GM23338 (cell line): ENCODE measurements at regions not wholly inside any gene's neighbourhood (a gene's known extent, or its start where the extent isn't known, plus 50 kb on each side); places are given as distances from the start of the nearest gene placed in this dataset.

ENCODE experiments used
- ATAC-seq: fragments of 200-7000 bp; cut with Tn5 transposase; 3 replicates; pipeline ENCODE4 v1.9.1; 2020
- DNase-seq: peaks from one replicate; pipeline ENCODE4 v3.0.0-alpha.2; 2015; ENCODE audit warnings: low spot score
- H2AFZ ChIP-seq: fragments of 200-600 bp; sonication (generic); 2 replicates; pipeline ENCODE4 v1.8.0; 2016; ENCODE audit warnings: antibody characterized with exemption, mild to moderate bottlenecking, moderate library complexity
- H3F3A ChIP-seq: fragments of 200-600 bp; sonication (generic); replicated peaks from 2 replicates; pipeline ENCODE4 v1.8.0; 2017; ENCODE audit warnings: antibody characterized with exemption, mixed run types, low read depth
- H3K27ac ChIP-seq: fragments of 200-600 bp; sonication (generic); 2 replicates; pipeline ENCODE4 v1.6.1; 2016; ENCODE audit warnings: low read depth
- H3K27me3 ChIP-seq: fragments of 200-600 bp; sonication (generic); 2 replicates; pipeline ENCODE4 v1.8.0; 2016; ENCODE audit warnings: mild to moderate bottlenecking, mixed run types, moderate library complexity; ENCODE audit not compliant: insufficient read depth
- H3K36me3 ChIP-seq: fragments of 200-600 bp; sonication (generic); 2 replicates; pipeline ENCODE4 v1.8.0; 2016; ENCODE audit warnings: mild to moderate bottlenecking; ENCODE audit not compliant: insufficient read depth
- H3K4me1 ChIP-seq: fragments of 200-600 bp; sonication (generic); 2 replicates; pipeline ENCODE4 v1.8.0; 2016; ENCODE audit warnings: mild to moderate bottlenecking, moderate library complexity; ENCODE audit not compliant: insufficient read depth
- H3K4me2 ChIP-seq: fragments of 200-600 bp; sonication (generic); 2 replicates; pipeline ENCODE4 v1.7.1; 2017; ENCODE audit warnings: mixed run types
- H3K4me3 ChIP-seq: fragments of 200-600 bp; sonication (generic); 2 replicates; pipeline ENCODE4 v1.6.1; 2016; ENCODE audit warnings: mixed run types
- H3K79me2 ChIP-seq: fragments of 200-600 bp; sonication (generic); replicated peaks from 2 replicates; pipeline ENCODE4 v1.8.0; 2017; ENCODE audit warnings: mild to moderate bottlenecking; ENCODE audit not compliant: insufficient read depth
- H3K9me2 ChIP-seq: fragments of 200-600 bp; sonication (generic); 2 replicates; pipeline ENCODE4 v1.8.0; 2017; ENCODE audit not compliant: insufficient read depth
- H4K20me1 ChIP-seq: fragments of 200-600 bp; sonication (generic); replicated peaks from 2 replicates; pipeline ENCODE4 v1.8.0; 2017; ENCODE audit warnings: mild to moderate bottlenecking; ENCODE audit not compliant: insufficient read depth
- H3K27ac Mint-ChIP-seq: 2 replicates; pipeline ENCODE4 v1.8.0; 2020; ENCODE audit warnings: inconsistent platforms, mild to moderate bottlenecking, moderate library complexity, mixed read lengths
- H3K27me3 Mint-ChIP-seq: 3 replicates; pipeline ENCODE4 v1.8.0; 2022; ENCODE audit warnings: low read depth, mild to moderate bottlenecking, moderate library complexity, mixed read lengths, inconsistent platforms; ENCODE audit not compliant: insufficient read depth, poor library complexity
- H3K36me3 Mint-ChIP-seq: 3 replicates; pipeline ENCODE4 v1.8.0; 2021; ENCODE audit warnings: low read depth, mild to moderate bottlenecking, inconsistent platforms, moderate library complexity, mixed read lengths
- H3K4me1 Mint-ChIP-seq: 3 replicates; pipeline ENCODE4 v1.8.0; 2020; ENCODE audit warnings: mild to moderate bottlenecking, inconsistent platforms, mixed read lengths
- H3K4me3 Mint-ChIP-seq: 3 replicates; pipeline ENCODE4 v1.8.0; 2021; ENCODE audit warnings: moderate library complexity, mild to moderate bottlenecking, inconsistent platforms, mixed read lengths
- H3K9me3 Mint-ChIP-seq: 3 replicates; pipeline ENCODE4 v1.8.0; 2020; ENCODE audit warnings: moderate library complexity, mild to moderate bottlenecking, inconsistent platforms, mixed read lengths
- CREB1 ChIP-seq: fragments of 250-450 bp; sonication (Bioruptor Pico); IDR thresholded peaks from 2 replicates; pipeline ENCODE4 v1.5.0; 2020; ENCODE audit warnings: low read depth, mild to moderate bottlenecking, moderate library complexity
- EZH2phosphoT487 ChIP-seq: fragments of 200-600 bp; sonication (generic); IDR thresholded peaks from one replicate; pipeline ENCODE4 v1.8.1; 2018; ENCODE audit warnings: antibody characterized with exemption; ENCODE audit not compliant: unreplicated experiment
- JUNB ChIP-seq: IDR thresholded peaks from one replicate; pipeline ENCODE4 v1.6.1; 2016; ENCODE audit warnings: antibody characterized with exemption; ENCODE audit not compliant: unreplicated experiment
- ZNF114 ChIP-seq: fragments of 250-450 bp; sonication (Bioruptor Pico); IDR thresholded peaks from 2 replicates; pipeline ENCODE4 v1.5.0; 2020; ENCODE audit warnings: mild to moderate bottlenecking, moderate library complexity
- TF ChIP-seq, protein P1 (sequence below): IDR thresholded peaks from 2 replicates; pipeline ENCODE4 v1.6.1; 2016; ENCODE audit warnings: antibody characterized with exemption
- TF ChIP-seq, protein P2 (sequence below): IDR thresholded peaks from one replicate; pipeline ENCODE4 v1.6.1; 2018; ENCODE audit warnings: antibody characterized with exemption; ENCODE audit not compliant: unreplicated experiment
- TF ChIP-seq, protein P3 (sequence below): fragments of 250-450 bp; sonication (Bioruptor Pico); IDR thresholded peaks from 2 replicates; pipeline ENCODE4 v1.5.0; 2020; ENCODE audit warnings: mild to moderate bottlenecking, moderate library complexity
- TF ChIP-seq, protein P4 (sequence below), 2 experiments: fragments of 200-600 bp in 1 of 2; sonication (generic) in 1 of 2; conservative IDR thresholded peaks; 2 replicates each; pipeline versions ENCODE4 v1.5.1 to v1.6.1; 2016 to 2017; ENCODE audit warnings: antibody characterized with exemption in 2 of 2, low read depth in 2 of 2, mild to moderate bottlenecking in 2 of 2, moderate library complexity in 1 of 2

DNA sequence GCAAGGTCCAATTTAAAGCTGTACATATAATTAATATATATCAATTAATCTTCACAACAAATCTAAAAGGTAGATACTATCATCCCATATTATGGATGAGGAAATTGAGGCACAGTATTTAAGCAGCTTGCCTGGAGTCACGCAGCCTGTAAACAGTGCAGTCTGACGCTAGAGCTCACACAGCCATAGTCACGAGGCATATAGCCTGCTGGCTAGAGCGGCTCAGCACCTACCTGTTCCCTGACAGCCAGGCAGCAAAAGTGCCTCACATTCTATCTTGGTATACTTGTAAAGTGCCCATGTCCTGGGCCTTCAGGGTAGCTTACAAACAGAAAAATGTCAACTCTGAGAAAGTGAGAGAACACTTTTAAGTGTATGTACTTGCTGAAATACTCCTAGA, 222.6 kb upstream of the NEIL3 start:
- no peaks in the 10 kb centered on the region for H3K9me3 Mint-ChIP-seq
- no peaks in the 10 kb centered on the region for H3K36me3 Mint-ChIP-seq
- peak; percentile 2 for DNase-seq
- no peak overlapping the region for H3K27ac ChIP-seq
- H3K4me3 Mint-ChIP-seq = no peak overlapping the region
- peak; percentile 29; the same call in 1 of the 3 replicates for ATAC-seq
- H3K4me1 ChIP-seq = peaks cover 9% of the 10 kb centered on the region; the same call in 1 of the 2 replicates
- H3K27ac Mint-ChIP-seq = no peak overlapping the region
- no peaks in the 10 kb centered on the region for H3K27me3 Mint-ChIP-seq
- no peaks in the 10 kb centered on the region for H3K36me3 ChIP-seq
- no peaks in the 10 kb centered on the region for H3K27me3 ChIP-seq
- H3K9me2 ChIP-seq = no peaks in the 10 kb centered on the region
- H3F3A ChIP-seq = no peaks in the 10 kb centered on the region
- no peak overlapping the region for H3K4me3 ChIP-seq
- H2AFZ ChIP-seq = no peak overlapping the region
- no peak overlapping the region for H3K4me2 ChIP-seq
- H4K20me1 ChIP-seq = no peaks in the 10 kb centered on the region
- H3K4me1 Mint-ChIP-seq = peaks cover 8% of the 10 kb centered on the region
- no peaks in the 10 kb centered on the region for H3K79me2 ChIP-seq
- TF ChIP-seq, protein P1, sequence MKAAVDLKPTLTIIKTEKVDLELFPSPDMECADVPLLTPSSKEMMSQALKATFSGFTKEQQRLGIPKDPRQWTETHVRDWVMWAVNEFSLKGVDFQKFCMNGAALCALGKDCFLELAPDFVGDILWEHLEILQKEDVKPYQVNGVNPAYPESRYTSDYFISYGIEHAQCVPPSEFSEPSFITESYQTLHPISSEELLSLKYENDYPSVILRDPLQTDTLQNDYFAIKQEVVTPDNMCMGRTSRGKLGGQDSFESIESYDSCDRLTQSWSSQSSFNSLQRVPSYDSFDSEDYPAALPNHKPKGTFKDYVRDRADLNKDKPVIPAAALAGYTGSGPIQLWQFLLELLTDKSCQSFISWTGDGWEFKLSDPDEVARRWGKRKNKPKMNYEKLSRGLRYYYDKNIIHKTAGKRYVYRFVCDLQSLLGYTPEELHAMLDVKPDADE = no peak
- TF ChIP-seq ZNF114 (CRISPR knock-in tag) (no peak), CREB1 (no peak), EZH2phosphoT487 (no peak), JUNB (no peak)
- TF ChIP-seq, protein P2, sequence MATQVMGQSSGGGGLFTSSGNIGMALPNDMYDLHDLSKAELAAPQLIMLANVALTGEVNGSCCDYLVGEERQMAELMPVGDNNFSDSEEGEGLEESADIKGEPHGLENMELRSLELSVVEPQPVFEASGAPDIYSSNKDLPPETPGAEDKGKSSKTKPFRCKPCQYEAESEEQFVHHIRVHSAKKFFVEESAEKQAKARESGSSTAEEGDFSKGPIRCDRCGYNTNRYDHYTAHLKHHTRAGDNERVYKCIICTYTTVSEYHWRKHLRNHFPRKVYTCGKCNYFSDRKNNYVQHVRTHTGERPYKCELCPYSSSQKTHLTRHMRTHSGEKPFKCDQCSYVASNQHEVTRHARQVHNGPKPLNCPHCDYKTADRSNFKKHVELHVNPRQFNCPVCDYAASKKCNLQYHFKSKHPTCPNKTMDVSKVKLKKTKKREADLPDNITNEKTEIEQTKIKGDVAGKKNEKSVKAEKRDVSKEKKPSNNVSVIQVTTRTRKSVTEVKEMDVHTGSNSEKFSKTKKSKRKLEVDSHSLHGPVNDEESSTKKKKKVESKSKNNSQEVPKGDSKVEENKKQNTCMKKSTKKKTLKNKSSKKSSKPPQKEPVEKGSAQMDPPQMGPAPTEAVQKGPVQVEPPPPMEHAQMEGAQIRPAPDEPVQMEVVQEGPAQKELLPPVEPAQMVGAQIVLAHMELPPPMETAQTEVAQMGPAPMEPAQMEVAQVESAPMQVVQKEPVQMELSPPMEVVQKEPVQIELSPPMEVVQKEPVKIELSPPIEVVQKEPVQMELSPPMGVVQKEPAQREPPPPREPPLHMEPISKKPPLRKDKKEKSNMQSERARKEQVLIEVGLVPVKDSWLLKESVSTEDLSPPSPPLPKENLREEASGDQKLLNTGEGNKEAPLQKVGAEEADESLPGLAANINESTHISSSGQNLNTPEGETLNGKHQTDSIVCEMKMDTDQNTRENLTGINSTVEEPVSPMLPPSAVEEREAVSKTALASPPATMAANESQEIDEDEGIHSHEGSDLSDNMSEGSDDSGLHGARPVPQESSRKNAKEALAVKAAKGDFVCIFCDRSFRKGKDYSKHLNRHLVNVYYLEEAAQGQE = no peak
- TF ChIP-seq, protein P3, sequence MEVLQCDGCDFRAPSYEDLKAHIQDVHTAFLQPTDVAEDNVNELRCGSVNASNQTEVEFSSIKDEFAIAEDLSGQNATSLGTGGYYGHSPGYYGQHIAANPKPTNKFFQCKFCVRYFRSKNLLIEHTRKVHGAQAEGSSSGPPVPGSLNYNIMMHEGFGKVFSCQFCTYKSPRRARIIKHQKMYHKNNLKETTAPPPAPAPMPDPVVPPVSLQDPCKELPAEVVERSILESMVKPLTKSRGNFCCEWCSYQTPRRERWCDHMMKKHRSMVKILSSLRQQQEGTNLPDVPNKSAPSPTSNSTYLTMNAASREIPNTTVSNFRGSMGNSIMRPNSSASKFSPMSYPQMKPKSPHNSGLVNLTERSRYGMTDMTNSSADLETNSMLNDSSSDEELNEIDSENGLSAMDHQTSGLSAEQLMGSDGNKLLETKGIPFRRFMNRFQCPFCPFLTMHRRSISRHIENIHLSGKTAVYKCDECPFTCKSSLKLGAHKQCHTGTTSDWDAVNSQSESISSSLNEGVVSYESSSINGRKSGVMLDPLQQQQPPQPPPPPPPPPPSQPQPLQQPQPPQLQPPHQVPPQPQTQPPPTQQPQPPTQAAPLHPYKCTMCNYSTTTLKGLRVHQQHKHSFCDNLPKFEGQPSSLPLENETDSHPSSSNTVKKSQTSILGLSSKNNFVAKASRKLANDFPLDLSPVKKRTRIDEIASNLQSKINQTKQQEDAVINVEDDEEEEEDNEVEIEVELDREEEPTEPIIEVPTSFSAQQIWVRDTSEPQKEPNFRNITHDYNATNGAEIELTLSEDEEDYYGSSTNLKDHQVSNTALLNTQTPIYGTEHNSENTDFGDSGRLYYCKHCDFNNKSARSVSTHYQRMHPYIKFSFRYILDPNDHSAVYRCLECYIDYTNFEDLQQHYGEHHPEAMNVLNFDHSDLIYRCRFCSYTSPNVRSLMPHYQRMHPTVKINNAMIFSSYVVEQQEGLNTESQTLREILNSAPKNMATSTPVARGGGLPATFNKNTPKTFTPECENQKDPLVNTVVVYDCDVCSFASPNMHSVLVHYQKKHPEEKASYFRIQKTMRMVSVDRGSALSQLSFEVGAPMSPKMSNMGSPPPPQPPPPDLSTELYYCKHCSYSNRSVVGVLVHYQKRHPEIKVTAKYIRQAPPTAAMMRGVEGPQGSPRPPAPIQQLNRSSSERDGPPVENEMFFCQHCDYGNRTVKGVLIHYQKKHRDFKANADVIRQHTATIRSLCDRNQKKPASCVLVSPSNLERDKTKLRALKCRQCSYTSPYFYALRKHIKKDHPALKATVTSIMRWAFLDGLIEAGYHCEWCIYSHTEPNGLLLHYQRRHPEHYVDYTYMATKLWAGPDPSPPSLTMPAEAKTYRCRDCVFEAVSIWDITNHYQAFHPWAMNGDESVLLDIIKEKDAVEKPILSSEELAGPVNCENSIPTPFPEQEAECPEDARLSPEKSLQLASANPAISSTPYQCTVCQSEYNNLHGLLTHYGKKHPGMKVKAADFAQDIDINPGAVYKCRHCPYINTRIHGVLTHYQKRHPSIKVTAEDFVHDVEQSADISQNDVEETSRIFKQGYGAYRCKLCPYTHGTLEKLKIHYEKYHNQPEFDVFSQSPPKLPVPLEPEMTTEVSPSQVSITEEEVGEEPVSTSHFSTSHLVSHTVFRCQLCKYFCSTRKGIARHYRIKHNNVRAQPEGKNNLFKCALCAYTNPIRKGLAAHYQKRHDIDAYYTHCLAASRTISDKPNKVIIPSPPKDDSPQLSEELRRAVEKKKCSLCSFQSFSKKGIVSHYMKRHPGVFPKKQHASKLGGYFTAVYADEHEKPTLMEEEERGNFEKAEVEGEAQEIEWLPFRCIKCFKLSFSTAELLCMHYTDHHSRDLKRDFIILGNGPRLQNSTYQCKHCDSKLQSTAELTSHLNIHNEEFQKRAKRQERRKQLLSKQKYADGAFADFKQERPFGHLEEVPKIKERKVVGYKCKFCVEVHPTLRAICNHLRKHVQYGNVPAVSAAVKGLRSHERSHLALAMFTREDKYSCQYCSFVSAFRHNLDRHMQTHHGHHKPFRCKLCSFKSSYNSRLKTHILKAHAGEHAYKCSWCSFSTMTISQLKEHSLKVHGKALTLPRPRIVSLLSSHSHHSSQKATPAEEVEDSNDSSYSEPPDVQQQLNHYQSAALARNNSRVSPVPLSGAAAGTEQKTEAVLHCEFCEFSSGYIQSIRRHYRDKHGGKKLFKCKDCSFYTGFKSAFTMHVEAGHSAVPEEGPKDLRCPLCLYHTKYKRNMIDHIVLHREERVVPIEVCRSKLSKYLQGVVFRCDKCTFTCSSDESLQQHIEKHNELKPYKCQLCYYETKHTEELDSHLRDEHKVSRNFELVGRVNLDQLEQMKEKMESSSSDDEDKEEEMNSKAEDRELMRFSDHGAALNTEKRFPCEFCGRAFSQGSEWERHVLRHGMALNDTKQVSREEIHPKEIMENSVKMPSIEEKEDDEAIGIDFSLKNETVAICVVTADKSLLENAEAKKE (CRISPR knock-in tag) = no peak
- TF ChIP-seq, protein P4, sequence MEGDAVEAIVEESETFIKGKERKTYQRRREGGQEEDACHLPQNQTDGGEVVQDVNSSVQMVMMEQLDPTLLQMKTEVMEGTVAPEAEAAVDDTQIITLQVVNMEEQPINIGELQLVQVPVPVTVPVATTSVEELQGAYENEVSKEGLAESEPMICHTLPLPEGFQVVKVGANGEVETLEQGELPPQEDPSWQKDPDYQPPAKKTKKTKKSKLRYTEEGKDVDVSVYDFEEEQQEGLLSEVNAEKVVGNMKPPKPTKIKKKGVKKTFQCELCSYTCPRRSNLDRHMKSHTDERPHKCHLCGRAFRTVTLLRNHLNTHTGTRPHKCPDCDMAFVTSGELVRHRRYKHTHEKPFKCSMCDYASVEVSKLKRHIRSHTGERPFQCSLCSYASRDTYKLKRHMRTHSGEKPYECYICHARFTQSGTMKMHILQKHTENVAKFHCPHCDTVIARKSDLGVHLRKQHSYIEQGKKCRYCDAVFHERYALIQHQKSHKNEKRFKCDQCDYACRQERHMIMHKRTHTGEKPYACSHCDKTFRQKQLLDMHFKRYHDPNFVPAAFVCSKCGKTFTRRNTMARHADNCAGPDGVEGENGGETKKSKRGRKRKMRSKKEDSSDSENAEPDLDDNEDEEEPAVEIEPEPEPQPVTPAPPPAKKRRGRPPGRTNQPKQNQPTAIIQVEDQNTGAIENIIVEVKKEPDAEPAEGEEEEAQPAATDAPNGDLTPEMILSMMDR (conservative IDR thresholded peaks at IDR 0.05; ENCODE audit: low read depth in 2 of 2) = no peak
